HT1080 (cell line): ENCODE measurements at regions not wholly inside any gene's neighbourhood (a gene's known extent, or its start where the extent isn't known, plus 50 kb on each side); places are given as distances from the start of the nearest gene placed in this dataset.

Experiments
- DNase-seq: peaks from one replicate; pipeline ENCODE4 v3.0.0-alpha.2; 2015; ENCODE audit warnings: low read depth

- no peak for DNase-seq
Observed at GRCh38 chr3:148136816-148137215, 560.9 kb upstream of the AGTR1 start.

DNA sequence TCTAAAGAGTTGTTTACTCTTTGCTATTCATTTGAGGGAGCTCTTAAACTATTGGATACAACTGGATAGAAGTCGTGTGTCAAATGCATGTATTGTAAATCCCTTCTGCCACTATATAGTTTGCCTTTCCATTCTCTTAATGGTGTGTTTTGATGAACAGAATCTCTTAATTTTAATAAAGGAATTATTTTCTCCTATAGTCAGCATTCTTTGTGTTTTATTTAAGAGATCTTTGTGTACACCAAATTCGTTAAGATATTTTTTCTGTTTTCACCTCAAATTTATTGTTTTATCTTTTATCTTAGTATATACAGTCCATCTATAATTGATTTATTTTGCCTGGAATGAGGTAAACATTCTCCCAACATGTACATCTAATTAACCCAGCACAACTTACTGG lies 551.5 kb upstream of the AGTR1 start:
- DNase-seq = no peak

- DNase-seq = peak; percentile 57
Observed at GRCh38 chr3:148146947-148147826, 550.5 kb upstream of the AGTR1 start.

DNA sequence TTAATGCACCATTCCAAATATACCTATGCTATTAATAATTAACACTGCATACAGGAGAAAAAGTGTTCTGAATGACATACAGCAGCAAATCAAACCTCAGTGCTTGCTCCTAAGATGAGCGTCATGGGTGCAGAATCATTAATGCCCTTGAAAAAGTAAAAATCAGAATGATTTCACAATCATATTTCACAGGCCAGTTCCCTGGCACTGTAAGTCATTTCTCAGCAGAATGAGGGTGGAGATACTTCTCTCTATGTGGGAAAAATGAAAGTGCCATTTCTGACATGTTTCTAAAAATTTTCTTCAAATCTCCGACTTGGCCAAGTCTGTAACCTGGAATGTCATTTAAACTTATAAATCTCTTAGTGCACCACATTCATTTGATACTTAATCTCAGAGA lies 549.8 kb upstream of the AGTR1 start:
- DNase-seq = no peak

DNA sequence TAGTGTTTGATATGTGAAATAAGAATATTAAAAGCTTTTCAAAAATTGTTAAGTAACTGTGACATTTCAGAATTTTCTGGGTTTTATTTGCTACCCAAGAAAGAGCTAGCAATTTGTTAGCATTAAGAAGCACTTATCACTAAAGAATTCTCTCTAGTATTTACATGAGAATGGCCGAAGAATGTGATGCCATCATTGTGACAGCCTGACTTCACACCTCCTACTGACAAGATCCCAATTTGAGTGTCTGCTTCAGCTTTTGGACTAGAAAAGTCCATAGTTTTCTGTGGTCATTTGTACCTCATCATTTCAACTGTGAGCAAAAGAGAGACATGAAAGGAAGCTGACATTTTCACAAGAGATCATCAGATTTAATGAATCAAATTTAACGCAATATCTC lies 548.1 kb upstream of the AGTR1 start:
- DNase-seq = no peak

- no peak for DNase-seq
Observed at GRCh38 chr3:148150141-148150540, 547.6 kb upstream of the AGTR1 start.

DNA sequence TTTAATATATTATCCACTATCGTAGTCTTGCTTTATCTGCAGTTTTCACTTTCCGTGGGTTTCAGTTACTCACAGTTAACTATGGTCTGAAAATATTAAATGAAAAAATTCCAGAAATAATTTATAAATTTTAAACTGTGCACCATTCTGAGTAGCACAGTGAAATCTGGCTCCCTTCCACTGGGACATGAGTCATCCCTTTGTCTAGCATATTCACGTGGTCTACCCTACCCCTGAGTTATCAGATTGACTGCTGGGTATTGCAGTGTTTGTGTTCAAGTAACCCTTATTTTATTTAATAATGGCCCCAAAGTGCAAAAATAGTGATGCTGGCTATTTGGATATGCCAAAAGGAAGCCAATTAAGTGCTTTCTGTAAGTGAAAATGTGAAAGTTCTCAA lies 539.5 kb upstream of the AGTR1 start:
- peak; percentile 67 for DNase-seq

DNA sequence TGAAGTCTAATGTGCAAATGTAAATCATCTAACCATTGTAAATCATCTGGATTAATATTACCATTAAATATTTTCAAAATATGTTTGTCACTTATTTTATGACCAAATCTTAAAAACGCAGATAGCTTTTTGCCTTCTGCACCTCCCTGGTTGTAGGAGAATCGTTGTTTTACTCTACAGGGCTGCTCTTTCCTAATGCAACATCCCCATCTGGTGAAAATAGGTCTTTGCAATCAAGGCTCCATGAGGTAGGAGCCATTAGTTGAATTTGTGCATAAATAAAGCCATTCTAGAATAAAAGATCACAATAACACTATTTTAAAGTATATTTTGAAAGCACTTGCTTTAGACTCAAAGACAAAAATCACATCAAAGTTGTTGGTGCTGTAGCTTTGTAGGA lies 535.6 kb upstream of the AGTR1 start:
- no peak for DNase-seq

GRCh38 chr3:148168347-148168746 lies 529.4 kb upstream of the AGTR1 start:
- DNase-seq = no peak

- no peak for DNase-seq
Observed at GRCh38 chr3:148173851-148174250, 523.9 kb upstream of the AGTR1 start.

GRCh38 chr3:148175214-148175613 lies 522.5 kb upstream of the AGTR1 start:
- no peak for DNase-seq

GRCh38 chr3:148178503-148178902 lies 519.2 kb upstream of the AGTR1 start:
- DNase-seq = peak; percentile 50

GRCh38 chr3:148184798-148185197 lies 512.9 kb upstream of the AGTR1 start:
- DNase-seq = no peak

DNA sequence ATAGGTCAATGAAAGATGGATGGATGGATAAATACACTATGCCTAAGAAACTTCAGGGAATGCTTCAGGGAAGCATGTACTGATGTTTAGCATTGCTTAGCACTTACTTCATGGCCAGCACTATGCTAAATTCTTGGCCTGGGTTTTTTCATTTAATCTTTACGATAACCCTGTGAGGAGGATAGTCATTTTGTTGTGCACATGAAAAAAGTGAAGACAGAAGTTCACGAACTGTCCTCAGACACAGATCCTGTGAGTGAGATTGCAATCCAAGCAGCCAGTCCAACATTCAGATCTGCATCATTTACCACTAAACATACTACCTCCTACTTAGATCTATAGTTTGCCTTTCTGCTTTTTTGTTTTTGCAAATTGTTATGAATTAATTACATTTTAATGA lies 510.8 kb upstream of the AGTR1 start:
- DNase-seq = no peak

GRCh38 chr3:148187296-148187695 lies 510.4 kb upstream of the AGTR1 start:
- no peak for DNase-seq

GRCh38 chr3:148190441-148190990 lies 507.2 kb upstream of the AGTR1 start:
- DNase-seq = no peak

- no peak for DNase-seq
Observed at GRCh38 chr3:148191966-148192365, 505.7 kb upstream of the AGTR1 start.

- no peak for DNase-seq
Observed at GRCh38 chr3:148197061-148197460, 500.6 kb upstream of the AGTR1 start.

DNA sequence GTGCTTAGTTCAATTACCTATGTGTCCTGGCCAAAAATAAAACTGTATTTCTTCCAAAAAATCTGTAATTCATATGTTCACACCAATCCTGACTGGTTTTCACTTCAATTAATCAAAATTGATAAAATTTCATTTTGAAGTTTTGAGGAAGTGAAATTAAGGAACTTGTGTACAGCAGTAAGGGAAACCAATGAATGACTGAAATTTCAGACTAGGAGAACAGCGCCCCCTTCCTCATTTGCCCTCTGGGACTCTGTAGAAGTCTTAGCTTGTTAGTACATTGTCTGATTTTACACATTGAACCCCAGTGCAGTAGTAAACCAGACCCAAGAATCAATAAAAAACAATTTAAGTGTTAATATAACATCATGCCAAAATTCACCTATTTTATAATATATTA lies 495.3 kb upstream of the AGTR1 start:
- no peak for DNase-seq

- DNase-seq = peak; percentile 11
Observed at GRCh38 chr3:148203297-148204010, 494.2 kb upstream of the AGTR1 start.

DNA sequence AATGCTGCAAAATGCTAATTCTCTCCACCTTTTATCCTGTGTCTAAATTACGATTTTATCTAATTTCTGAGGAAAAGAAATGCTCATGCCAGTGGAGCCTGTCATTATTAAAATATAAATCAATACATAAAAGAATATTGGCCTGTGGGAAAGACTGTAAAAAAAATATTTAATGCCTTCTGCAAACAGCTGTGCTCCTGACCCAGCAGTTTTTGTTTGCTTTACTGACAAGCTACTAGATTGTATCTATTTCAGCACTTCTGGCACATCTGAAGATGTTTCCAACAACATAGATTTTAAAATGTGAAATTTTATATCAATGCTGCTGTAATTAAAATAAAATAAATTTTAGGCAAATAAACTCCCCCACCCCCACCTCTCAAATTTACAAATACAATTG lies 493.6 kb upstream of the AGTR1 start:
- DNase-seq = no peak

GRCh38 chr3:148205977-148206376 lies 491.7 kb upstream of the AGTR1 start:
- no peak for DNase-seq

- DNase-seq = no peak
Observed at GRCh38 chr3:148206446-148206845, 491.3 kb upstream of the AGTR1 start.
